GM18520 (cell line): ENCODE measurements at regions not wholly inside any gene's neighbourhood (a gene's known extent, or its start where the extent isn't known, plus 50 kb on each side); places are given as distances from the start of the nearest gene placed in this dataset.

ENCODE experiments used
- ATAC-seq: cut with Tn5 transposase; IDR thresholded peaks from one replicate; pipeline ENCODE4 v1.9.1; 2021; ENCODE audit not compliant: unreplicated experiment

GRCh38 chr9:85213650-85214607 lies 527.8 kb downstream of the AGTPBP1 start:
- no peak for ATAC-seq

DNA sequence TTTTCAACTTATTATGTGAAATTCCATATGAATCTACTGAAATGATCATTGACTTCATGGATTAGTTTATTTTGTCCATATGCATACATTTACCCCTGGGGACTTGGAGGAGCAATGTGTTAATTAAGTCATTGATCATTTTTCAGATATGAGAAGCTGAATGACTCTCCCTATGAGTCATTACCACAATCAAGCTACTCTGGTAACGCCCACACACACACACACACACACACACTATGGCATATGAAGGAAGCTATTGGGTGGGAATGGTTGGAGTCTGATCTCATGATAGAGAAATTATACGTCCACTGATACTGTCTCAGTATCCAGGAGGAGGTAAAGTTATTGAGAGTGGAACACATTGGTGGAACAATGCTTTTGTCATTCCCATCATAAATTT lies 528.9 kb downstream of the AGTPBP1 start:
- no peak for ATAC-seq

- no peak for ATAC-seq
These were observed 529.5 kb downstream of the AGTPBP1 start for GRCh38 chr9:85212209-85212608.

GRCh38 chr9:85208666-85209065 lies 533.1 kb downstream of the AGTPBP1 start:
- no peak for ATAC-seq

GRCh38 chr9:85204176-85204575 lies 534.6 kb downstream of the NTRK2 start:
- no peak for ATAC-seq

DNA sequence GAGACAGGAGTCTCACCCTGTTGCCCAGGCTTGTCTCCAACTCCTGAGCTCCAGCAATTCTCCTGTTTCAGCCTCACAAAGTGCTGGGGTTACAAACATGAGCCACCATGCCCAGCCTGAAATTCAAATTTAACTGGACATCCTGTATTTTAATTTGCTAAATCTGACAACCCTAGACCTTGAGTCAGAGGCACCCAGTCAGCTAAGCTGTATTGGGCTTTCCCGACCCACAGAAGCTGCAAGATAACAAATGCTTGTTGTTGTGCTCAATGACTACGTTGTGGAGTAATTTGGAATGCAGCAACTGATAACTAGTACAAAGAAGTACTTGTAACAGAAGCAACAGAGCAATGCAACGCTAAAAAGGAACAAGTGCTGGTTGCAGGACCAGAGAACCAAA lies 533.1 kb downstream of the NTRK2 start:
- no peak for ATAC-seq

DNA sequence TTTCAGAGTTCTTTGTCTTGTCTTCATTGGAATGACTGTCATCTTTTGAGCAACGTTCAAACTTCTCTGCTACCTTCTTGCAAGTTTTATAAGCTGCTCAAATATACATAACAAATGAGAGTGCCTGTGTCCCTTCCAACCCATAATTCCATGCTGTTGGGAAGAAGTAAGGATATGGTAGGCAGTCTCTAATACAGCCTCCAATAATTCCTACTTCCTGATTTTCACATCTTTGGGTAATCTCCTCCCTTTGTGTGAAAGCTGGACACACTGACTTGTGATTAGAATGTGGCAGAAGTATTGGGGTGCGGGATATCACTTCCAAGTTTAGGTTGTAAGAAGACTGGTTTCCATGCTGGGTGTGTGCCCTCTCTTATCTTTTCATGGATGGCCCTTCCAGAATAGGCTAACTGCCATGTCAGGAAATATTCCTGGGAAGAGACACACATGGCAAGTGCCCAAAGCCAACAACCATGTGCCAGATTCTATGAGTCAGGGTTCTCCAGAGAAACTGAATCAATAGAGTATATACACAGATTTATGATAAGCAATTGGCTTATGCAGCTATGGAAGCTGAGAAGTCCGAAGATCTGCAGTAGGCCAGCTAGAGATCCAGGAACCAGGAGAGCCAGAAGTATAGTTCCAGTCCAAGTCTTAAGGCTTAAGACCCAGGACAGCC lies 531.3 kb downstream of the NTRK2 start:
- no peak for ATAC-seq

- ATAC-seq, result no peak
These were observed 530.5 kb downstream of the NTRK2 start for GRCh38 chr9:85199866-85200495.

- ATAC-seq, result no peak
These were observed 523.2 kb downstream of the NTRK2 start for GRCh38 chr9:85192750-85193149.

- peak; percentile 41 for ATAC-seq
These were observed 516.7 kb downstream of the NTRK2 start for GRCh38 chr9:85186218-85186585.

- no peak for ATAC-seq
These were observed 516.1 kb downstream of the NTRK2 start for GRCh38 chr9:85185486-85186217.

DNA sequence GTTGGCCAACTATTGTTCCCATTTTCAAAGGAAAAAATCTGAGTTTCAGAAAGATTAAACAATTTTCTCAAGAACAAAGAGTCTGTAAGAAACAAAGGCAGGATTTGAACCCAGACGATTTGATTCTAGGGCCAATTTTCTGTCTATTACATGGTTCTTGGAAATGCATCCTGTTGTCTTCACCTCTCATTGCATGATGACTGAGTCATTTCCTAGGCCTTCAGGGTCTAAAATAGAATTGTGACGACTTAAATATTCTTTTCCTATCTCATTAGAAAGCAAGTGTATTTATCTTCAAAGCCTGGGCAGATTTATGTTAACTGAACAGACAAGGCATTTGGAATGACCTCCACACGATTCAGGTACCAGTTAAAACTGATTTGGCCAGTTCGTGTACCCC lies 512.9 kb downstream of the NTRK2 start:
- no peak for ATAC-seq

GRCh38 chr9:85178474-85178873 lies 508.9 kb downstream of the NTRK2 start:
- no peak for ATAC-seq

DNA sequence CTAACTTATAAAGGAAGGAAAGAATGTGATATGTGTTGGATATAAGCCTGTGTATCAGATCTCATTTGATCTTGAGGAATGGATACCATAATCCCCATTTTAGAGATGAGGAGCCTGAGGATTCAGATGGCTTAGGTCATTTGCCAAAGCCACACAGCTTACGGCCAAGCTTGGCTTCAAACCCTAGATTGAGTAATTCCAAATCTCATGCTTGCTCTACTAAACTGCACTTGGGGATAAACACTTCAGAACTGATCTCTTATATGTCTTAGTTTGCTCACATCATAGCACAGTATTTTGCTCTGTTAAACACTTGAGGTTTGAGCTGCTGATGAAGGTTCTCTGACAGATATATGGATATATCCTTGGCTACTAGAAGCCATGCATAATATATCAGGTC lies 504.4 kb downstream of the NTRK2 start:
- no peak for ATAC-seq

GRCh38 chr9:85172001-85172978 lies 502.8 kb downstream of the NTRK2 start:
- ATAC-seq, result no peak

GRCh38 chr9:85171163-85171562 lies 501.6 kb downstream of the NTRK2 start:
- no peak for ATAC-seq

GRCh38 chr9:85168412-85168811 lies 498.9 kb downstream of the NTRK2 start:
- no peak for ATAC-seq

GRCh38 chr9:85167146-85167545 lies 497.6 kb downstream of the NTRK2 start:
- ATAC-seq, result no peak

DNA sequence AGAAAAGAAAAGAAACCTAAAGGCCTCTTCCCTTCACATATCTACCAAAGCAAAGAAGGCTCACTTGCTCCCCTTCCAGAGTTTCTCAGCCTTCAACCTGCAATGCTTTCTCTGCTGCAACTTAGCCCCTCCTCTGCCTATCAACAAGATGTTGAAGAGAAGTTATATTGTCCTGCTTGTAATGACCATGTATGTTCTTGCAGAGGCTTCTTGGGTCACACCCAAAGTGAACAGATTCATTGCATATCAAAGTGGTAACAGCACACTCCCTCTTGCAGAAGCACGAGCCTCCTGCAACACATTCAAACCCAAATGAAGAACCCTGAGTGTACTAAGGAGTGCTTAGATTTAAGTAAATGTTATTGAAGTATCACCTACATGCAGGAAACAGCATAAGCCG lies 494.3 kb downstream of the NTRK2 start:
- no peak for ATAC-seq

DNA sequence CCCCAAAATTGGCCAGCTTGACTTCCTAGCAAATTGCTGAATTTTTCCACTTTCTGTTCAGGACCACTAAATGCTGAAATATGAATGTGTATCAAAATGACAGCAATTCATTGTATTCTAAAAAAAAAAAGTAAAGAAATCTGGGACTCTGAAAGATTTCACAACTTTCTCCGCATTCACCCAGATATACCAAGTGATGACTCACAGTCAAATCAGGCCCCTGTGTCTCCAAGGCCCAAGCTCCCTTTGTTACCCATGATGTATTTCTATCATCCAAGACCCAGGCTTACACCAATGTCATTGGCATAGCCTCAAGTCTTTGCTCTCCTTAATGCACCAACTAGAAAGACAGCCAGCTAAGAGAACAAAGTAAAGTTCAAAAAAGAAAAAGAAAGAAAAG lies 493.9 kb downstream of the NTRK2 start:
- ATAC-seq, result no peak
